BJ (cell line): ENCODE measurements at regions not wholly inside any gene's neighbourhood (a gene's known extent, or its start where the extent isn't known, plus 50 kb on each side); places are given as distances from the start of the nearest gene placed in this dataset.

Experiments used
- CTCF ChIA-PET: fragments of 350-600 bp; formaldehyde crosslinking; extraction: SDS; loops from one replicate; lab custom pipeline; 2021; ENCODE audit warnings: antibody characterized with exemption, inconsistent platforms; lab: Yijun Ruan, JAX
- POLR2A ChIA-PET: fragments of 300-600 bp; sonication (Branson Sonifier 250); formaldehyde crosslinking; extraction: SDS; loops from one replicate; lab custom pipeline; 2021; ENCODE audit warnings: antibody characterized with exemption; lab: Charles Lee
- DNase-seq: peaks from one replicate; pipeline ENCODE4 v3.0.0-alpha.2; 2011; ENCODE audit warnings: low read depth
- H3K27me3 ChIP-seq: 2 replicates; pipeline ENCODE4 v1.6.0; 2011; ENCODE audit warnings: low read length; ENCODE audit not compliant: control insufficient read depth, insufficient read depth
- H3K36me3 ChIP-seq: 2 replicates; pipeline ENCODE4 v1.5.1; 2011; ENCODE audit warnings: low read length; ENCODE audit not compliant: control insufficient read depth, insufficient read depth
- H3K4me3 ChIP-seq: 2 replicates; pipeline ENCODE4 v1.5.1; 2011; ENCODE audit warnings: low read depth, mild to moderate bottlenecking, control low read depth, low read length
- TF ChIP-seq, protein P1 (sequence below): IDR thresholded peaks from 2 replicates; pipeline ENCODE4 v1.5.1; 2011; ENCODE audit warnings: low read depth, mild to moderate bottlenecking, control low read depth, inconsistent platforms, low read length, moderate library complexity; ENCODE audit not compliant: insufficient read depth

DNA sequence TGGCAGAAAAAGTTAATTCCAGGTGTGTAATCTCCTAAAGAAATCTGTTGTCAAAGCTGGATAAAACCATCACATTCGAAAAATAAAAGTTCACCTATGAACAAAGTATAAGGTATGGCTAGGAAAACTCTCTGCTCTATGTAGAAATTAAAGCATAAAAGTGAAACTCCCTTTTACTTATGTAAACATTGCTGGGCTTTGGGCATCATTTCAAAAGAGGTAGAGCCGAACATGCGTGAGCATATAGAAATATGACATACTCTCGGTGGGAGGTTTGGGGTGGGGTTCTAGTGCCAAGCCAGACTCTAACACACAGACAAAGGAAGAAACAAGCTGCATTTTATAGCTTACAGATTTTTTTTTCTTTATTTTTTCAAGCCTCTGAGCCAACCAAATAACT lies 306.8 kb upstream of the ATP11B start:
- H3K4me3 ChIP-seq = no peak overlapping the region
- CTCF ChIA-PET = no interaction called here
- TF ChIP-seq, protein P1, sequence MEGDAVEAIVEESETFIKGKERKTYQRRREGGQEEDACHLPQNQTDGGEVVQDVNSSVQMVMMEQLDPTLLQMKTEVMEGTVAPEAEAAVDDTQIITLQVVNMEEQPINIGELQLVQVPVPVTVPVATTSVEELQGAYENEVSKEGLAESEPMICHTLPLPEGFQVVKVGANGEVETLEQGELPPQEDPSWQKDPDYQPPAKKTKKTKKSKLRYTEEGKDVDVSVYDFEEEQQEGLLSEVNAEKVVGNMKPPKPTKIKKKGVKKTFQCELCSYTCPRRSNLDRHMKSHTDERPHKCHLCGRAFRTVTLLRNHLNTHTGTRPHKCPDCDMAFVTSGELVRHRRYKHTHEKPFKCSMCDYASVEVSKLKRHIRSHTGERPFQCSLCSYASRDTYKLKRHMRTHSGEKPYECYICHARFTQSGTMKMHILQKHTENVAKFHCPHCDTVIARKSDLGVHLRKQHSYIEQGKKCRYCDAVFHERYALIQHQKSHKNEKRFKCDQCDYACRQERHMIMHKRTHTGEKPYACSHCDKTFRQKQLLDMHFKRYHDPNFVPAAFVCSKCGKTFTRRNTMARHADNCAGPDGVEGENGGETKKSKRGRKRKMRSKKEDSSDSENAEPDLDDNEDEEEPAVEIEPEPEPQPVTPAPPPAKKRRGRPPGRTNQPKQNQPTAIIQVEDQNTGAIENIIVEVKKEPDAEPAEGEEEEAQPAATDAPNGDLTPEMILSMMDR = no peak
- DNase-seq = no peak
- no peaks in the 10 kb centered on the region for H3K36me3 ChIP-seq
- POLR2A ChIA-PET = no interaction called here
- H3K27me3 ChIP-seq = no peaks in the 10 kb centered on the region

DNA sequence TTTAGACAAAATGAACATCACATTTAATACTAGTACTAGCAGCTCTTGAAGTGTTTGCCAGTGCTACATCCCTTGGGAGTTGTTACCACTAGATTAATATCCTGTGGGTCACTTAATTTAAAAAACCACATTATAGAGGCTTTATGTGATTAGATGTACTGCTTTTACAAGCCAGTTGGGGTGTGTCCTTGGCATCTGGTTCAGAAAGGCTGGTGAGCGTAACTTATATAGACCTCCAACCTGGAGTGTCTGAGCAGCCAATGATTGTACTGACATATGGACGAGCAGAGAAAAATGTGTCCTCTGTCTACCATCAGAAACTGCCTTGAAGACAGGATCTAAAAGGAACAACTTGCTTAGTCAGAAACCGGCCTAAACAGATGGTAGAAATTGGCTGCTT lies 306.2 kb upstream of the ATP11B start:
- TF ChIP-seq, protein P1 = no peak
- no peak for DNase-seq
- H3K27me3 ChIP-seq = no peaks in the 10 kb centered on the region
- POLR2A ChIA-PET = no interaction called here
- CTCF ChIA-PET = no interaction called here
- no peak overlapping the region for H3K4me3 ChIP-seq
- no peaks in the 10 kb centered on the region for H3K36me3 ChIP-seq

GRCh38 chr3:182487611-182488010 lies 305.7 kb upstream of the ATP11B start:
- ChIA-PET CTCF (no interaction called here), POLR2A (no interaction called here)
- Histone ChIP-seq H3K4me3 (no peak overlapping the region), H3K36me3 (no peaks in the 10 kb centered on the region), H3K27me3 (no peaks in the 10 kb centered on the region)
- DNase-seq = no peak
- TF ChIP-seq, protein P1 = no peak

- CTCF ChIA-PET = no interaction called here
- H3K4me3 ChIP-seq = no peak overlapping the region
- TF ChIP-seq, protein P1 = 0 out of 2 replicates have a peak, but pooled peaks have one; percentile 2
- POLR2A ChIA-PET = no interaction called here
- H3K36me3 ChIP-seq = no peaks in the 10 kb centered on the region
- no peaks in the 10 kb centered on the region for H3K27me3 ChIP-seq
- no peak for DNase-seq
Measured at GRCh38 chr3:182490596-182491491, 302.5 kb upstream of the ATP11B start.

DNA sequence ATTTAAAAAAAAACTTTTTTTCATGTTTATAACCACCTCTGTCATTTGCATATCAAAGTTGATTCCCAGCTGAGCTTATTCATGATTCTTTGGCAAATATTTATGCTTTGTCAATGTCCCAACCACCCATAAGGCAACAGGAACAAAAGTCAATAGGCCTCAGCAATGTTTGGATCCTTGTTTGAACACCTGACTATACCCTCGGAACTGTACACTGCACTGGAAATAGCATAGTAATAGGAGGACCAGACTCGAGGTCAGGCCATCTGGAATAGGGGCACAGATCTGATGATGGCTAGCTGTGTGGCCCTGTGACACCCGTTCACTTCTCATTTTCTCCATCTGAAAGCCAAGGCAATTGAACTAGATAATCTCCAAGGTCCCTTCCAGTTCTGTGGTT lies 301.7 kb upstream of the ATP11B start:
- H3K27me3 ChIP-seq = no peaks in the 10 kb centered on the region
- no peaks in the 10 kb centered on the region for H3K36me3 ChIP-seq
- no peak for DNase-seq
- TF ChIP-seq, protein P1 = no peak
- CTCF ChIA-PET = no interaction called here
- no peak overlapping the region for H3K4me3 ChIP-seq
- POLR2A ChIA-PET = no interaction called here
